B cell (primary cell): ENCODE measurements at regions not wholly inside any gene's neighbourhood (a gene's known extent, or its start where the extent isn't known, plus 50 kb on each side); places are given as distances from the start of the nearest gene placed in this dataset.

Experiments
- ATAC-seq: fragments of 200-7000 bp; cut with Tn5 transposase; one replicate; pipeline ENCODE4 v1.10.0; 2021; ENCODE audit warnings: low read depth, mild to moderate bottlenecking, moderate number of reproducible peaks, moderate library complexity
- CTCF ChIA-PET: fragments of 350-600 bp; sonication (Branson Sonifier 250); formaldehyde crosslinking; loops from one replicate; lab custom pipeline; 2021; ENCODE audit warnings: antibody characterized with exemption, inconsistent platforms; lab: Charles Lee
- POLR2A ChIA-PET: fragments of 350-600 bp; sonication (Branson Sonifier 250); formaldehyde crosslinking; loops from one replicate; lab custom pipeline; 2021; ENCODE audit warnings: antibody characterized with exemption; lab: Charles Lee
- DNase-seq: peaks from one replicate; pipeline ENCODE4 v3.0.0; 2013
- H2AFZ ChIP-seq: 2 replicates; pipeline ENCODE4 v1.6.1; 2012; ENCODE audit warnings: mild to moderate bottlenecking, low read depth, low read length; ENCODE audit not compliant: insufficient read depth, poor library complexity, severe bottlenecking
- H3K27ac ChIP-seq, 2 donors: 1 replicate in 1 of 2; 2 replicates in 1 of 2; pipeline ENCODE4 v1.5.1; 2012 to 2013; ENCODE audit warnings: low read length in 2 of 2, mild to moderate bottlenecking in 2 of 2, moderate library complexity in 1 of 2
- H3K27me3 ChIP-seq, 4 experiments: fragments of 200-600 bp in 1 of 4; sonication (generic) in 1 of 4; replicated peaks in 1 of 4; 1 replicate in 2 of 4; 2 replicates in 2 of 4; pipeline versions ENCODE4 v1.6.1 to v1.7.0; 2013 to 2016; ENCODE audit warnings: low read length in 3 of 4, mild to moderate bottlenecking in 2 of 4, mixed read lengths in 1 of 4, moderate library complexity in 1 of 4; ENCODE audit not compliant: insufficient read depth in 4 of 4, control insufficient read depth in 3 of 4; ENCODE audit errors: control extremely low read depth in 1 of 4
- H3K36me3 ChIP-seq, 2 experiments: replicated peaks in 1 of 2; 1 replicate in 1 of 2; 2 replicates in 1 of 2; pipeline versions ENCODE4 v1.6.1 to v1.7.1; 2013; ENCODE audit warnings: low read length in 1 of 2; ENCODE audit not compliant: insufficient read depth in 2 of 2, control insufficient read depth in 1 of 2; ENCODE audit errors: control extremely low read depth in 1 of 2, extremely low read depth in 1 of 2
- H3K4me1 ChIP-seq, 2 donors: fragments of 200-600 bp in 1 of 2; sonication (generic) in 1 of 2; 1 replicate in 1 of 2; 2 replicates in 1 of 2; pipeline versions ENCODE4 v1.5.1 to v1.6.1; 2013 to 2017; ENCODE audit warnings: low read length in 2 of 2; ENCODE audit not compliant: control insufficient read depth in 2 of 2, insufficient read depth in 2 of 2
- H3K4me2 ChIP-seq: replicated peaks from 2 replicates; pipeline ENCODE3; 2012; ENCODE audit warnings: mild to moderate bottlenecking, low read depth, low read length; ENCODE audit not compliant: poor library complexity, severe bottlenecking
- H3K4me3 ChIP-seq, 5 experiments: fragments of 200-600 bp in 1 of 5; sonication (generic) in 1 of 5; 1 replicate in 3 of 5; 2 replicates in 2 of 5; pipeline versions ENCODE4 v1.5.1 to v1.7.0; 2011 to 2016; ENCODE audit warnings: low read length in 4 of 5, mild to moderate bottlenecking in 4 of 5, low read depth in 2 of 5, control low read depth in 1 of 5, moderate library complexity in 1 of 5; ENCODE audit not compliant: insufficient read depth in 1 of 5; ENCODE audit errors: control extremely low read depth in 1 of 5, extremely low read depth in 1 of 5
- H3K79me2 ChIP-seq: fragments of 200-600 bp; sonication (generic); one replicate; pipeline ENCODE4 v1.6.0; 2016; ENCODE audit warnings: low read length; ENCODE audit not compliant: control insufficient read depth, insufficient read depth
- H3K9ac ChIP-seq: fragments of 200-600 bp; sonication (generic); 2 replicates; pipeline ENCODE4 v1.6.1; 2017; ENCODE audit warnings: mild to moderate bottlenecking, low read length, moderate library complexity
- H3K9me3 ChIP-seq, 3 donors: one replicate each; pipeline versions ENCODE4 v1.6.1 to v1.7.1; 2013; ENCODE audit warnings: low read length in 2 of 3; ENCODE audit not compliant: control insufficient read depth in 2 of 3, insufficient read depth in 1 of 3; ENCODE audit errors: control extremely low read depth in 1 of 3
- H4K20me1 ChIP-seq: 2 replicates; pipeline ENCODE4 v1.6.0; 2012; ENCODE audit warnings: mild to moderate bottlenecking, low read length; ENCODE audit not compliant: insufficient read depth, control insufficient read depth, poor library complexity, severe bottlenecking
- H3K27ac Mint-ChIP-seq: one replicate; pipeline ENCODE4 v1.8.0; 2021; ENCODE audit warnings: mixed read lengths
- H3K27me3 Mint-ChIP-seq: one replicate; pipeline ENCODE4 v1.8.0; 2021; ENCODE audit warnings: mixed read lengths
- H3K4me1 Mint-ChIP-seq: one replicate; pipeline ENCODE4 v1.8.0; 2021; ENCODE audit warnings: mixed read lengths
- H3K4me3 Mint-ChIP-seq: one replicate; pipeline ENCODE4 v1.8.0; 2021; ENCODE audit warnings: mixed read lengths
- H3K9me3 Mint-ChIP-seq: one replicate; pipeline ENCODE4 v1.8.0; 2022; ENCODE audit warnings: mixed read lengths; ENCODE audit not compliant: insufficient read depth
- CTCF ChIP-seq: fragments of 200-600 bp; IDR thresholded peaks from one replicate; pipeline ENCODE4 v1.8.0; 2022; ENCODE audit warnings: antibody characterized with exemption, mild to moderate bottlenecking
- EZH2 ChIP-seq: IDR thresholded peaks from 2 replicates; pipeline ENCODE4 v1.6.1; 2012; ENCODE audit warnings: borderline replicate concordance, low read depth, mild to moderate bottlenecking, moderate library complexity, low read length; ENCODE audit not compliant: insufficient read depth, poor library complexity, severe bottlenecking
- WGBS: methylation state at CpG from one replicate; pipeline ENCODE4 v1.1.5; 2013; ENCODE audit warnings: missing lambda C conversion rate; ENCODE audit not compliant: insufficient coverage; 5-methylcytosine and 5-hydroxymethylcytosine counted together
- intact Hi-C: fragments of 100-400 bp; cut with micrococcal nuclease; formaldehyde crosslinking; loops from one replicate; pipeline ENCODE4 v1.10.0; 2022

GRCh38 chr2:37425408-37425807 is 81.0 kb downstream of the QPCT start:
- ChIA-PET POLR2A (no interaction called here), CTCF (interaction anchor here (0.8 to 2.0 kb wide), 2 partner anchors 8 to 407 kb away, joined by 3 to 9 read pairs; no protein-coding TSS in a partner anchor)
- no peaks in the 10 kb centered on the region for H3K27me3 Mint-ChIP-seq
- Histone ChIP-seq H3K27ac (no peak overlapping the region), H3K27me3 (no peaks in the 10 kb centered on the region), H2AFZ (no peak overlapping the region), H3K4me3 (no peak overlapping the region), H3K79me2 (no peaks in the 10 kb centered on the region), H3K4me1 (no peaks in the 10 kb centered on the region), H3K36me3 (no peaks in the 10 kb centered on the region), H4K20me1 (no peaks in the 10 kb centered on the region), H3K9me3 (no peaks in the 10 kb centered on the region), H3K4me2 (no peak overlapping the region), H3K9ac (no peak overlapping the region)
- no peak for DNase-seq
- H3K4me3 Mint-ChIP-seq: no peak overlapping the region
- ATAC-seq: no peak
- no peak overlapping the region for H3K27ac Mint-ChIP-seq
- intact Hi-C loops: no loop called here
- H3K9me3 Mint-ChIP-seq: no peaks in the 10 kb centered on the region
- H3K4me1 Mint-ChIP-seq: no peaks in the 10 kb centered on the region
- TF ChIP-seq EZH2 (no peak), CTCF (no peak)
- WGBS: 92% methylated on average over 2 of the region's 3 CpGs

GRCh38 chr2:37427241-37427640 is 82.8 kb downstream of the QPCT start:
- no peaks in the 10 kb centered on the region for H3K36me3 ChIP-seq
- H3K27ac ChIP-seq: no peak overlapping the region
- TF ChIP-seq EZH2 (no peak), CTCF (no peak)
- no peaks in the 10 kb centered on the region for H4K20me1 ChIP-seq
- H3K4me3 ChIP-seq: no peak overlapping the region
- H3K9me3 ChIP-seq: no peaks in the 10 kb centered on the region
- H3K79me2 ChIP-seq: no peaks in the 10 kb centered on the region
- no peak overlapping the region for H2AFZ ChIP-seq
- DNase-seq (no peak), ATAC-seq (no peak)
- peaks cover 6% of the 10 kb centered on the region for H3K27me3 Mint-ChIP-seq
- no peak overlapping the region for H3K4me2 ChIP-seq
- H3K27me3 ChIP-seq: no peaks in the 10 kb centered on the region
- H3K4me3 Mint-ChIP-seq: no peak overlapping the region
- H3K9ac ChIP-seq: no peak overlapping the region
- H3K4me1 ChIP-seq: no peaks in the 10 kb centered on the region
- intact Hi-C loops: no loop called here
- H3K9me3 Mint-ChIP-seq: no peaks in the 10 kb centered on the region
- no peak overlapping the region for H3K27ac Mint-ChIP-seq
- POLR2A ChIA-PET: no interaction called here
- no peaks in the 10 kb centered on the region for H3K4me1 Mint-ChIP-seq
- CTCF ChIA-PET: no interaction called here
